ENCODE measurements at regions not wholly inside any gene's neighbourhood (a gene's known extent, or its start where the extent isn't known, plus 50 kb on each side); places are given as distances from the start of the nearest gene placed in this dataset.
"Not testable (repeated sequence)": the region's sequence is repeated elsewhere in the genome, so short reads cannot be mapped to it uniquely, and the experiment has no call there.

GRCh38 chr2:16726147-16726546 lies 60.5 kb upstream of the CYRIA start:
- DNase-seq (ENCODE audit: low read depth) = no peak

- no peak for DNase-seq (ENCODE audit: low read depth)
Measured at GRCh38 chr2:16725549-16725948, 59.9 kb upstream of the CYRIA start.

- DNase-seq (ENCODE audit: low read depth) = no peak
Measured at GRCh38 chr2:16722677-16723076, 57.0 kb upstream of the CYRIA start.

DNA sequence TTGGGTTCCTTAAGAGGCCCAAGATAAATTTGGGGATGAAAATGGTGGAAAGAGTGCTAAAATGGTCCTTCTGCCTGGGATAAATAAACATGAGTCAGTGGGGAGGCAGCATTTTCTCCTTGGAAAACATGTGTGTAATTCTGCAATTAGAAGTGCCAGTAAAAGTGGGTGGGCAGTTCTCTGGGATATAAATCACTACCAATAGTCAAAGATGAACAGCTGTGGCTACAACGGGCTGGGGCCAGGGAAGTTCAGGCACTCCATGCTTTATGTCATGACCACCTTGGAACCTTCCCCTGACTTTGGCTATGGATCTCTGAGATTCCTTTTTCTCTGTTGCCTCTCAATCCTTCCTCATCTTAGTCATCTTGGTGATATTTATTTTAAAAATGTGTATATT lies 56.5 kb upstream of the CYRIA start:
- no peak for DNase-seq (ENCODE audit: low read depth)

GRCh38 chr2:16721529-16721928 lies 55.9 kb upstream of the CYRIA start:
- not testable (repeated sequence) for DNase-seq (ENCODE audit: low read depth)

DNA sequence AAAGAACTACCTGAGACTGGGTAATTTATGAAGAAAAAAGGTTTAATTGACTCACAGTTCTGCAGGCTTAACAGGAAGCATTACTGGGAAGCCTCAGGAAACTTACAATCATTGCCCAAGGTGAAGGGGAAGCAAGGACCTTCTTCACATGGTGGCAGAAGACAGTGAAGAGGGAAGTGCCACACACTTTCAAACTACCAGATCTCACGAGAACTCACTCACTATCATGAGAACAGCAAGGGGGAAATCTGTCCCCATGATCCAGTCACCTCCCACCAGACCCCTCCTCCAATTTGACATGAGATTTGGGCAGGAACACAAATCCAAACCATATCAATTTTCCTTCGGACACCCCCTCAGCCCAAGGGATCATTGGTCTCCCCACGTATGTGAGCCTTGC lies 55.1 kb upstream of the CYRIA start:
- not testable (repeated sequence) for DNase-seq (ENCODE audit: low read depth)

- DNase-seq (ENCODE audit: low read depth) = no peak
Measured at GRCh38 chr2:16719485-16719808, 53.8 kb upstream of the CYRIA start.

DNA sequence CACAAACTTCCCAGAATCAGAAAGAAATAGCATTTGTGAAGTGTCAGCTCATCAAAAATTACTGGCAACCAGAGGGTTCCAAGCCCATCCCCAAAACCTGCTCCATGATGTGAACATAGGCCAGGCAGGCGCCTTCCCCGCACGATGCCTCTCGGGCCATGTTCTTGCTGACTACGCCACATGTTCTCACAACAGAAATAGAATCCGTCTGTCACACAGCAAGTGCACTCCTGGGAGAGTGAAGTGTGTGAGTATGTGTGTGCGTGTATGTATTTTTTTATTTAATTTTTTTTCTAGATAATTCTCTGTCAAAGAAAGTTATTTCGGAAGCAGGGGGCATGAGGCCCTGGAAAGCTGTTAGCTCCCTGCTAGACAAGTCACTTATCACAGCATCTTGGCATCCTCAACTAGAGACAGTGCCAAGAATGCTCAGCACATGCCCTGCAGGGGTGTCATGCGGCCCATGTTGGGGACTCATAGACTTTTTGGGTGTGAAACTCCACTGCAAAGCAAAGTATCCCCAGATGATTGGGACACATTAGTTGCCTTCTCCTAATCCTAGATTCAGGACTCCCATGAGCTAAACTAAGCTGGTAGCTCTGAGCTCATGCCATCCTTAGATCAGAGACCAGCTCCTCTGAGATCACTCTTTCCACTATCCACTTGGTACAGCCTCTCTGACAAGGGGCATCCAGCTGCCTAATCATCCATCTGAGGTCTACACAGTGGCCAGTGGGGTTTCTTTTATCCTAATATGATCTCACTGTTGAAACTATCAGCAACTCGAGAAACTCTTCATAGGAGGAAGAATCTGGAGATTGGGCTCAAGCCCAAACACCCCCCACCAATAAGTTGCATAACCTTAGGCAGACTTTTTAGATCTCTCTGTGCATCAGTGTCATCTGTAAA lies 53.2 kb upstream of the CYRIA start:
- DNase-seq (ENCODE audit: low read depth) = no peak

DNA sequence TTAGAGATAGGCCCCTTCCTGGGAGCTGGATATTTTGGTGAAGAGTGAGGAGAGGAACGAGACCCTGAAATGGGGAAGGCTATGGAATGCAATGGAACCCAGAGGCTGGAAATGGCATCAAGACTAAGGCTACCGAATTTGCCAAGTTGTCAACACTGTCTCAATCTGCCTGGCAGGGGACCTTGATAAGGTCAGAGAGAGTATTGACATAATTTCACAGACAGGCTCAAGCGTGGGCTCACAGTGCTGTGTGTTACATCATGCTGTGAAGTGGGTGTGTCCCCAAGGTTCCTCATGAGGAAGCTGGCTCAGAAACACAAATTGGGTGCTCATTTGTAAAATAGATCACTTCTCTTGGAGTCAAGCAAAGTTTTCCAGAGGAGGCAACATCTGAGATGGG lies 51.8 kb upstream of the CYRIA start:
- no peak for DNase-seq (ENCODE audit: low read depth)

- no peak for DNase-seq (ENCODE audit: low read depth)
Measured at GRCh38 chr2:16716944-16717343, 51.3 kb upstream of the CYRIA start.

GRCh38 chr2:16716024-16716423 lies 50.4 kb upstream of the CYRIA start:
- no peak for DNase-seq (ENCODE audit: low read depth)

All from stromal cell of bone marrow (primary cell).